SU-DHL-6 (cell line): ENCODE measurements at regions not wholly inside any gene's neighbourhood (a gene's known extent, or its start where the extent isn't known, plus 50 kb on each side); places are given as distances from the start of the nearest gene placed in this dataset.

ENCODE experiments used
- EZH2phosphoT487 ChIP-seq: fragments of 200-600 bp; sonication (generic), shearing (Covaris generic); conservative IDR thresholded peaks from 2 replicates; pipeline ENCODE4 v1.6.1; 2018; ENCODE audit warnings: mild to moderate bottlenecking, antibody characterized with exemption, low read length, moderate library complexity, mixed read lengths
- TF ChIP-seq, protein P1 (sequence below): fragments of 200-600 bp; sonication (generic); IDR thresholded peaks from one replicate; pipeline ENCODE4 v1.5.1; 2017; ENCODE audit warnings: antibody characterized with exemption, mild to moderate bottlenecking, low read length, moderate library complexity; ENCODE audit not compliant: insufficient read depth, poor library complexity, severe bottlenecking

DNA sequence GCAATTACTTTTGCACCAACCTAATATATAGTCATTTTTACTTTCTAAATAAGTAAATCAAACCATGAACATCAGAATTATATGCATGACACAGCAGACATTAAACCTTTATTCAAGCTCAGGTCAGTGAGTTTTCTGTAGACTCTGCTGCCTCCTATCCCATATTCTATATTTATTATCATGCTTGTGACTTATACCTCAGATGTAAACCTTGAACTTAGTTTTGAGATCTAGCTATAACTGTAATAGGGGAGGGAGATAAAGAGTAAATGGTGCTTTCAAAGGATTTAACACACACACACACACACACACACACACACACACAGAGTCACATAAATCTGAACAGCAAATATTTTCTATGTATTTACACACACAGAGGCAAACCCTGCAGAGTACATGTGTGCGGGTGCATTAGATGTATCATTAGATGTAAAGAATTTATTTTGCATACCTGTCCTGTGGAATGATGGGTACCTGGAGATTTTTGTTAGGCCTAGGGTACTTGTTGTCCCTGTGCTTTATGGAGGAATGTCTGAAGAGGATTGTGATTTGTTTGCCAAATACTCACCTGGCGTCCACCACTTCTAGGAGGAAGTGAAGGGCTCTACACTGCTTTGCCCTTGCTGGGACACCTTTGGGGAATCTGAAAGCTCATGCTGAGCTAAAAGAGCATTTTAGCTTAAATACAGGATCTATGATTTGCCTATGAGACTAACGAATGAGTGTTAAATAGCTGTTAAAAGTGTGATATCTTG is 521.9 kb downstream of the KLF5 start:
- TF ChIP-seq, protein P1, sequence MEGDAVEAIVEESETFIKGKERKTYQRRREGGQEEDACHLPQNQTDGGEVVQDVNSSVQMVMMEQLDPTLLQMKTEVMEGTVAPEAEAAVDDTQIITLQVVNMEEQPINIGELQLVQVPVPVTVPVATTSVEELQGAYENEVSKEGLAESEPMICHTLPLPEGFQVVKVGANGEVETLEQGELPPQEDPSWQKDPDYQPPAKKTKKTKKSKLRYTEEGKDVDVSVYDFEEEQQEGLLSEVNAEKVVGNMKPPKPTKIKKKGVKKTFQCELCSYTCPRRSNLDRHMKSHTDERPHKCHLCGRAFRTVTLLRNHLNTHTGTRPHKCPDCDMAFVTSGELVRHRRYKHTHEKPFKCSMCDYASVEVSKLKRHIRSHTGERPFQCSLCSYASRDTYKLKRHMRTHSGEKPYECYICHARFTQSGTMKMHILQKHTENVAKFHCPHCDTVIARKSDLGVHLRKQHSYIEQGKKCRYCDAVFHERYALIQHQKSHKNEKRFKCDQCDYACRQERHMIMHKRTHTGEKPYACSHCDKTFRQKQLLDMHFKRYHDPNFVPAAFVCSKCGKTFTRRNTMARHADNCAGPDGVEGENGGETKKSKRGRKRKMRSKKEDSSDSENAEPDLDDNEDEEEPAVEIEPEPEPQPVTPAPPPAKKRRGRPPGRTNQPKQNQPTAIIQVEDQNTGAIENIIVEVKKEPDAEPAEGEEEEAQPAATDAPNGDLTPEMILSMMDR, result no peak
- no peak for TF ChIP-seq EZH2phosphoT487
